ENCODE measurements at regions not wholly inside any gene's neighbourhood (a gene's known extent, or its start where the extent isn't known, plus 50 kb on each side); places are given as distances from the start of the nearest gene placed in this dataset.

GRCh38 chr10:65201491-65201890 lies 1680.3 kb downstream of the REEP3 start:
- no peak overlapping the region for H3K9ac ChIP-seq (ENCODE audit: low read length)
- no peaks in the 10 kb centered on the region for H3K9me3 ChIP-seq (ENCODE audit: insufficient read depth, low read length)
- no peak for TF ChIP-seq CTCF (IDR thresholded peaks at IDR 0.05; ENCODE audit: low read depth, low read length)
- no peak for TF ChIP-seq EZH2phosphoT487 (IDR thresholded peaks at IDR 0.05; ENCODE audit: low read depth)
- H3K27ac ChIP-seq (ENCODE audit: low read length): no peak overlapping the region
- H3K27me3 ChIP-seq (ENCODE audit: low read depth, low read length): no peaks in the 10 kb centered on the region
- H2AFZ ChIP-seq (ENCODE audit: low read depth, low read length): no peak overlapping the region
- no peaks in the 10 kb centered on the region for H3K4me1 ChIP-seq (ENCODE audit: low read length)
- no peak overlapping the region for H3K4me2 ChIP-seq (ENCODE audit: low read length)
- H4K20me1 ChIP-seq (ENCODE audit: insufficient read depth, low read length): no peaks in the 10 kb centered on the region
- no peaks in the 10 kb centered on the region for H3K36me3 ChIP-seq (replicated peaks; ENCODE audit: low read depth, low read length)
- H3K79me2 ChIP-seq (ENCODE audit: low read length): no peaks in the 10 kb centered on the region
- no peak overlapping the region for H3K4me3 ChIP-seq (ENCODE audit: low read length)

- Histone ChIP-seq H3K27ac (ENCODE audit: low read length) (no peak overlapping the region), H3K79me2 (ENCODE audit: low read length) (no peaks in the 10 kb centered on the region), H3K9me3 (ENCODE audit: insufficient read depth, low read length) (no peaks in the 10 kb centered on the region), H3K9ac (ENCODE audit: low read length) (no peak overlapping the region), H4K20me1 (ENCODE audit: insufficient read depth, low read length) (no peaks in the 10 kb centered on the region), H3K4me2 (ENCODE audit: low read length) (no peak overlapping the region), H3K4me3 (ENCODE audit: low read length) (no peak overlapping the region), H3K4me1 (ENCODE audit: low read length) (no peaks in the 10 kb centered on the region), H2AFZ (ENCODE audit: low read depth, low read length) (no peak overlapping the region), H3K27me3 (ENCODE audit: low read depth, low read length) (no peaks in the 10 kb centered on the region), H3K36me3 (replicated peaks; ENCODE audit: low read depth, low read length) (no peaks in the 10 kb centered on the region)
- TF ChIP-seq EZH2phosphoT487 (IDR thresholded peaks at IDR 0.05; ENCODE audit: low read depth): no peak
- no peak for TF ChIP-seq CTCF (IDR thresholded peaks at IDR 0.05; ENCODE audit: low read depth, low read length)
These were observed 1683.8 kb downstream of the REEP3 start for GRCh38 chr10:65204999-65205398.

GRCh38 chr10:65213170-65213569 lies 1692.0 kb downstream of the REEP3 start:
- no peak overlapping the region for H2AFZ ChIP-seq (ENCODE audit: low read depth, low read length)
- H3K9ac ChIP-seq (ENCODE audit: low read length): no peak overlapping the region
- H3K27ac ChIP-seq (ENCODE audit: low read length): no peak overlapping the region
- no peaks in the 10 kb centered on the region for H3K9me3 ChIP-seq (ENCODE audit: insufficient read depth, low read length)
- H3K4me2 ChIP-seq (ENCODE audit: low read length): no peak overlapping the region
- no peak overlapping the region for H3K4me3 ChIP-seq (ENCODE audit: low read length)
- TF ChIP-seq CTCF (IDR thresholded peaks at IDR 0.05; ENCODE audit: low read depth, low read length) (no peak), EZH2phosphoT487 (IDR thresholded peaks at IDR 0.05; ENCODE audit: low read depth) (no peak)
- no peaks in the 10 kb centered on the region for H3K79me2 ChIP-seq (ENCODE audit: low read length)
- no peaks in the 10 kb centered on the region for H3K36me3 ChIP-seq (replicated peaks; ENCODE audit: low read depth, low read length)
- no peaks in the 10 kb centered on the region for H3K27me3 ChIP-seq (ENCODE audit: low read depth, low read length)
- H3K4me1 ChIP-seq (ENCODE audit: low read length): peaks cover 10% of the 10 kb centered on the region
- no peaks in the 10 kb centered on the region for H4K20me1 ChIP-seq (ENCODE audit: insufficient read depth, low read length)

GRCh38 chr10:65219444-65219843 lies 1698.2 kb downstream of the REEP3 start:
- Histone ChIP-seq H3K27ac (ENCODE audit: low read length) (no peak overlapping the region), H3K4me1 (ENCODE audit: low read length) (no peaks in the 10 kb centered on the region), H4K20me1 (ENCODE audit: insufficient read depth, low read length) (no peaks in the 10 kb centered on the region), H3K79me2 (ENCODE audit: low read length) (no peaks in the 10 kb centered on the region), H3K9ac (ENCODE audit: low read length) (no peak overlapping the region), H3K9me3 (ENCODE audit: insufficient read depth, low read length) (no peaks in the 10 kb centered on the region), H3K4me3 (ENCODE audit: low read length) (no peak overlapping the region), H2AFZ (ENCODE audit: low read depth, low read length) (no peak overlapping the region), H3K36me3 (replicated peaks; ENCODE audit: low read depth, low read length) (no peaks in the 10 kb centered on the region), H3K27me3 (ENCODE audit: low read depth, low read length) (no peaks in the 10 kb centered on the region), H3K4me2 (ENCODE audit: low read length) (no peak overlapping the region)
- no peak for TF ChIP-seq CTCF (IDR thresholded peaks at IDR 0.05; ENCODE audit: low read depth, low read length)
